RWPE1 (cell line): ENCODE measurements at regions not wholly inside any gene's neighbourhood (a gene's known extent, or its start where the extent isn't known, plus 50 kb on each side); places are given as distances from the start of the nearest gene placed in this dataset.

Experiments used
- CTCF ChIA-PET: fragments of 350-600 bp; sonication (Branson Sonifier 250); formaldehyde crosslinking; extraction: SDS; loops from one replicate; lab custom pipeline; 2021; lab: Yijun Ruan, JAX
- POLR2A ChIA-PET: fragments of 400-600 bp; formaldehyde crosslinking; extraction: SDS; loops from one replicate; lab custom pipeline; 2020; ENCODE audit warnings: antibody characterized with exemption; ENCODE audit not compliant: low non-redundant PET; lab: Yijun Ruan, JAX
- DNase-seq: peaks from one replicate; pipeline ENCODE4 v3.0.0; 2012; ENCODE audit warnings: low spot score
- H3K27ac ChIP-seq: fragments of 450-650 bp; 2 replicates; pipeline ENCODE4 v1.5.1; 2017
- TF ChIP-seq, protein P1 (sequence below): fragments of 450-650 bp; conservative IDR thresholded peaks from 2 replicates; pipeline ENCODE4 v1.5.1; 2017; ENCODE audit warnings: low read depth, mild to moderate bottlenecking

GRCh38 chrX:132270699-132271098, 51.5 kb upstream of the RAP2C start:
- DNase-seq, result peak; percentile 26
- H3K27ac ChIP-seq, result peak overlapping the region; percentile 94
- TF ChIP-seq, protein P1, sequence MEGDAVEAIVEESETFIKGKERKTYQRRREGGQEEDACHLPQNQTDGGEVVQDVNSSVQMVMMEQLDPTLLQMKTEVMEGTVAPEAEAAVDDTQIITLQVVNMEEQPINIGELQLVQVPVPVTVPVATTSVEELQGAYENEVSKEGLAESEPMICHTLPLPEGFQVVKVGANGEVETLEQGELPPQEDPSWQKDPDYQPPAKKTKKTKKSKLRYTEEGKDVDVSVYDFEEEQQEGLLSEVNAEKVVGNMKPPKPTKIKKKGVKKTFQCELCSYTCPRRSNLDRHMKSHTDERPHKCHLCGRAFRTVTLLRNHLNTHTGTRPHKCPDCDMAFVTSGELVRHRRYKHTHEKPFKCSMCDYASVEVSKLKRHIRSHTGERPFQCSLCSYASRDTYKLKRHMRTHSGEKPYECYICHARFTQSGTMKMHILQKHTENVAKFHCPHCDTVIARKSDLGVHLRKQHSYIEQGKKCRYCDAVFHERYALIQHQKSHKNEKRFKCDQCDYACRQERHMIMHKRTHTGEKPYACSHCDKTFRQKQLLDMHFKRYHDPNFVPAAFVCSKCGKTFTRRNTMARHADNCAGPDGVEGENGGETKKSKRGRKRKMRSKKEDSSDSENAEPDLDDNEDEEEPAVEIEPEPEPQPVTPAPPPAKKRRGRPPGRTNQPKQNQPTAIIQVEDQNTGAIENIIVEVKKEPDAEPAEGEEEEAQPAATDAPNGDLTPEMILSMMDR, result no peak
- ChIA-PET CTCF (no interaction called here), POLR2A (no interaction called here)

- no peak for DNase-seq
- POLR2A ChIA-PET, result no interaction called here
- H3K27ac ChIP-seq, result peak overlapping the region; percentile 77
- TF ChIP-seq, protein P1, result no peak
- CTCF ChIA-PET, result no interaction called here
Observed at GRCh38 chrX:132270021-132270420, 50.8 kb upstream of the RAP2C start.
